Tibial artery (tissue), 4 donors: ENCODE measurements at regions not wholly inside any gene's neighbourhood (a gene's known extent, or its start where the extent isn't known, plus 50 kb on each side); places are given as distances from the start of the nearest gene placed in this dataset.

Experiments
- DNase-seq, 2 donors: peaks; one replicate each; pipeline ENCODE4 v3.0.0-alpha.2; 2019
- H3K27ac ChIP-seq, 2 donors: fragments of 200-600 bp; sonication (generic) in 1 of 2; 1 replicate in 1 of 2; 2 replicates in 1 of 2; pipeline ENCODE4 v1.5.1; 2018 to 2019; ENCODE audit warnings: mild to moderate bottlenecking in 1 of 2
- H3K27me3 ChIP-seq, 2 donors: fragments of 200-600 bp; sonication (generic) in 1 of 2; one replicate each; pipeline versions ENCODE4 v1.5.1 to v1.6.0; 2016 to 2019
- H3K36me3 ChIP-seq, 3 donors: fragments of 200-600 bp; sonication (generic) in 2 of 3; one replicate each; pipeline ENCODE4 v1.5.1; 2016 to 2019; ENCODE audit warnings: mild to moderate bottlenecking in 2 of 3
- H3K4me1 ChIP-seq, 4 donors: fragments of 200-600 bp; sonication (generic) in 2 of 4; 1 replicate in 3 of 4; 2 replicates in 1 of 4; pipeline ENCODE4 v1.5.1; 2016 to 2019
- H3K4me3 ChIP-seq, 2 donors: fragments of 200-600 bp; sonication (generic) in 1 of 2; 1 replicate in 1 of 2; 2 replicates in 1 of 2; pipeline ENCODE4 v1.5.1; 2018 to 2019; ENCODE audit warnings: mild to moderate bottlenecking in 2 of 2
- H3K9me3 ChIP-seq, 3 donors: fragments of 200-600 bp; sonication (generic) in 1 of 3; one replicate each; pipeline ENCODE4 v1.5.1; 2016 to 2019
- CTCF ChIP-seq, 2 experiments: fragments of 200-600 bp in 1 of 2; fragments of 450-650 bp in 1 of 2; IDR thresholded peaks; one replicate each; pipeline ENCODE4 v1.5.1; 2017 to 2019; ENCODE audit warnings: antibody characterized with exemption in 2 of 2, mild to moderate bottlenecking in 1 of 2, moderate library complexity in 1 of 2
- intact Hi-C: fragments of 100-400 bp; cut with DNase I; formaldehyde crosslinking; loops from one replicate; pipeline ENCODE4 v1.15.0; 2023; ENCODE audit warnings: low total_unique reads

- Histone ChIP-seq H3K9me3 (no peaks in the 10 kb centered on the region), H3K4me1 (peaks cover 0 to 10% (median 0%) of the 10 kb centered on the region in 4 donors), H3K27ac (no peak overlapping the region), H3K4me3 (no peak overlapping the region), H3K27me3 (no peaks in the 10 kb centered on the region), H3K36me3 (no peaks in the 10 kb centered on the region)
- intact Hi-C loops, result no loop called here
- DNase-seq, result no peak
- no peak for TF ChIP-seq CTCF (IDR thresholded peaks at IDR 0.05)
Observed at GRCh38 chr15:77553695-77554094, 79.0 kb downstream of the LINGO1 start.

- Histone ChIP-seq H3K27ac (no peak overlapping the region), H3K4me1 (peaks cover 0 to 10% (median 0%) of the 10 kb centered on the region in 4 donors), H3K9me3 (no peaks in the 10 kb centered on the region), H3K27me3 (peaks cover 0 to 2% of the 10 kb centered on the region in 2 donors), H3K36me3 (no peaks in the 10 kb centered on the region), H3K4me3 (no peak overlapping the region)
- intact Hi-C loops, result no loop called here
- DNase-seq, result no peak
- TF ChIP-seq CTCF (IDR thresholded peaks at IDR 0.05), result no peak
Observed at GRCh38 chr15:77553257-77553656, 79.5 kb downstream of the LINGO1 start.

GRCh38 chr15:77552066-77552465 is 80.6 kb downstream of the LINGO1 start:
- no peak overlapping the region for H3K27ac ChIP-seq
- H3K27me3 ChIP-seq, result peaks cover 0 to 2% of the 10 kb centered on the region in 2 donors
- intact Hi-C loops, result no loop called here
- no peak overlapping the region for H3K4me3 ChIP-seq
- H3K36me3 ChIP-seq, result no peaks in the 10 kb centered on the region
- no peaks in the 10 kb centered on the region for H3K9me3 ChIP-seq
- TF ChIP-seq CTCF (IDR thresholded peaks at IDR 0.05), result no peak
- no peak for DNase-seq
- H3K4me1 ChIP-seq, result peaks cover 0 to 10% (median 0%) of the 10 kb centered on the region in 4 donors

- peaks cover 0 to 10% (median 0%) of the 10 kb centered on the region in 4 donors for H3K4me1 ChIP-seq
- intact Hi-C loops, result no loop called here
- DNase-seq, result no peak
- peaks cover 0 to 2% of the 10 kb centered on the region in 2 donors for H3K27me3 ChIP-seq
- H3K36me3 ChIP-seq, result no peaks in the 10 kb centered on the region
- TF ChIP-seq CTCF (IDR thresholded peaks at IDR 0.05), result no peak
- H3K27ac ChIP-seq, result no peak overlapping the region
- no peak overlapping the region for H3K4me3 ChIP-seq
- H3K9me3 ChIP-seq, result no peaks in the 10 kb centered on the region
Observed at GRCh38 chr15:77550301-77551251, 82.1 kb downstream of the LINGO1 start.

- TF ChIP-seq CTCF (IDR thresholded peaks at IDR 0.05), result no peak
- no peaks in the 10 kb centered on the region for H3K9me3 ChIP-seq
- no peak for DNase-seq
- no peak overlapping the region for H3K27ac ChIP-seq
- peaks cover 0 to 2% of the 10 kb centered on the region in 2 donors for H3K27me3 ChIP-seq
- peaks cover 0 to 10% (median 0%) of the 10 kb centered on the region in 4 donors for H3K4me1 ChIP-seq
- H3K4me3 ChIP-seq, result no peak overlapping the region
- intact Hi-C loops, result no loop called here
- no peaks in the 10 kb centered on the region for H3K36me3 ChIP-seq
Observed at GRCh38 chr15:77549576-77550288, 83.0 kb downstream of the LINGO1 start.
